Keratinocyte (primary cell): ENCODE measurements at regions not wholly inside any gene's neighbourhood (a gene's known extent, or its start where the extent isn't known, plus 50 kb on each side); places are given as distances from the start of the nearest gene placed in this dataset.

Experiments
- DNase-seq: peaks from one replicate; pipeline ENCODE4 v3.0.0-alpha.2; 2011; ENCODE audit warnings: low read depth, missing footprints, low spot score
- FAIRE-seq: peaks from 2 replicates; lab custom pipeline; 2011; peaks lifted over from hg19 to GRCh38; lab: Jason Lieb, UNC
- H2AFZ ChIP-seq: 2 replicates; pipeline ENCODE4 v1.6.0; 2012; ENCODE audit warnings: low read length, control low read depth, inconsistent platforms; ENCODE audit not compliant: control insufficient read depth
- H3K27ac ChIP-seq: 2 replicates; pipeline ENCODE4 v1.5.1; 2011; ENCODE audit warnings: low read length; ENCODE audit not compliant: control insufficient read depth, insufficient read depth
- H3K27me3 ChIP-seq: 3 replicates; pipeline ENCODE4 v1.6.0; 2011; ENCODE audit warnings: low read length; ENCODE audit not compliant: control insufficient read depth, insufficient read depth; ENCODE audit errors: extremely low read depth
- H3K36me3 ChIP-seq, 2 experiments: 2 replicates in 1 of 2; 3 replicates in 1 of 2; pipeline ENCODE4 v1.5.1; 2011; ENCODE audit warnings: low read length in 2 of 2, mild to moderate bottlenecking in 1 of 2; ENCODE audit not compliant: control insufficient read depth in 2 of 2, insufficient read depth in 2 of 2; ENCODE audit errors: extremely low read depth in 1 of 2
- H3K4me1 ChIP-seq: 3 replicates; pipeline ENCODE4 v1.5.1; 2011; ENCODE audit warnings: low read length; ENCODE audit not compliant: control insufficient read depth, insufficient read depth; ENCODE audit errors: extremely low read depth
- H3K4me2 ChIP-seq: 3 replicates; pipeline ENCODE4 v1.6.0; 2011; ENCODE audit warnings: low read depth, low read length; ENCODE audit not compliant: control insufficient read depth, insufficient read depth; ENCODE audit errors: extremely low read depth
- H3K4me3 ChIP-seq, 3 experiments: fragments of 200-600 bp in 1 of 3; sonication (generic) in 1 of 3; 2 replicates in 2 of 3; 3 replicates in 1 of 3; pipeline ENCODE4 v1.5.1; 2011 to 2016; ENCODE audit warnings: low read length in 3 of 3, mild to moderate bottlenecking in 3 of 3, control low read depth in 2 of 3, inconsistent platforms in 1 of 3, low read depth in 1 of 3, mixed read lengths in 1 of 3, mixed run types in 1 of 3, moderate library complexity in 1 of 3; ENCODE audit not compliant: control insufficient read depth in 2 of 3, insufficient read depth in 2 of 3; ENCODE audit errors: extremely low read depth in 1 of 3
- H3K79me2 ChIP-seq: 2 replicates; pipeline ENCODE4 v1.6.0; 2012; ENCODE audit warnings: low read length; ENCODE audit not compliant: control insufficient read depth, insufficient read depth
- H3K9ac ChIP-seq: 3 replicates; pipeline ENCODE4 v1.6.0; 2011; ENCODE audit warnings: low read length; ENCODE audit not compliant: control insufficient read depth, insufficient read depth; ENCODE audit errors: extremely low read depth
- H3K9me1 ChIP-seq: 3 replicates; pipeline ENCODE4 v1.6.0; 2011; ENCODE audit warnings: low read length; ENCODE audit not compliant: control insufficient read depth, insufficient read depth; ENCODE audit errors: extremely low read depth
- H3K9me3 ChIP-seq: 2 replicates; pipeline ENCODE4 v1.5.1; 2012; ENCODE audit warnings: low read depth, low read length; ENCODE audit not compliant: control insufficient read depth
- H4K20me1 ChIP-seq: 3 replicates; pipeline ENCODE4 v1.6.0; 2011; ENCODE audit warnings: low read length; ENCODE audit not compliant: control insufficient read depth, insufficient read depth; ENCODE audit errors: extremely low read depth
- EZH2 ChIP-seq: IDR thresholded peaks from one replicate; pipeline ENCODE4 v1.6.1; 2012; ENCODE audit warnings: inconsistent platforms, mild to moderate bottlenecking, low read length, moderate library complexity
- dilution Hi-C: fragments of 300-500 bp; cut with MboI; formaldehyde crosslinking; loops from one replicate; pipeline ENCODE4 v1.7.0; 2020; ENCODE audit warnings: low sequenced_read_pairs; ENCODE audit not compliant: extremely low pct_ligation_motif_present
- TF ChIP-seq, protein P1 (sequence below), 3 experiments: IDR thresholded peaks in 1 of 3; conservative IDR thresholded peaks in 1 of 3; optimal IDR thresholded peaks in 1 of 3; 2 replicates in 2 of 3; 3 replicates in 1 of 3; pipeline versions ENCODE3 to v1.5.1; 2011; ENCODE audit warnings: low read length in 3 of 3, mild to moderate bottlenecking in 3 of 3, moderate library complexity in 2 of 3, control low read depth in 1 of 3, inconsistent platforms in 1 of 3; ENCODE audit not compliant: insufficient read depth in 2 of 3; ENCODE audit errors: extremely low read depth in 1 of 3

DNA sequence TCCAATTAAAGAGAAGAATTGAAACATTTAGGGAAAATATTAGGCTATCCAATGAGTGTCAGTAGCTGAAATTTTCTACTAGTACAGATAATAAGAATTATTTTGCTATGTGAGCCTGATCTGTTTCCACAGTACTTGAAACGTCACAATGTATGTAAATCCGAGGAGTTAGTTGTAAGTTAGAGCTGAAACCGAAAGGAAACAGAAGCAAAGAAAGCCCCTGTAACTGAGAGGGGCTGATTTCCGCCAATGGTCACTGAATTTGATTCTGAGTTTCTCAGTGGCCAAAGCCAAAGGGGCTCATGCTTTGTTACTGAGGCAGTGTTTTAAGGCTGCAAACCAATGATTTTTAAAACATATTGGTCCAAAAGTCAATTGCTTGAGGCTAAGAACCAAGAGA, 168.3 kb upstream of the DUSP10 start:
- Histone ChIP-seq H3K27ac (no peak overlapping the region), H2AFZ (no peak overlapping the region), H4K20me1 (no peaks in the 10 kb centered on the region), H3K4me2 (no peak overlapping the region), H3K36me3 (no peaks in the 10 kb centered on the region), H3K4me1 (no peaks in the 10 kb centered on the region), H3K9ac (no peak overlapping the region), H3K79me2 (no peaks in the 10 kb centered on the region), H3K9me3 (no peaks in the 10 kb centered on the region), H3K27me3 (no peaks in the 10 kb centered on the region), H3K9me1 (no peaks in the 10 kb centered on the region), H3K4me3 (no peak overlapping the region)
- DNase-seq (no peak), FAIRE-seq (no peak)
- dilution Hi-C loops = no loop called here
- TF ChIP-seq, protein P1, sequence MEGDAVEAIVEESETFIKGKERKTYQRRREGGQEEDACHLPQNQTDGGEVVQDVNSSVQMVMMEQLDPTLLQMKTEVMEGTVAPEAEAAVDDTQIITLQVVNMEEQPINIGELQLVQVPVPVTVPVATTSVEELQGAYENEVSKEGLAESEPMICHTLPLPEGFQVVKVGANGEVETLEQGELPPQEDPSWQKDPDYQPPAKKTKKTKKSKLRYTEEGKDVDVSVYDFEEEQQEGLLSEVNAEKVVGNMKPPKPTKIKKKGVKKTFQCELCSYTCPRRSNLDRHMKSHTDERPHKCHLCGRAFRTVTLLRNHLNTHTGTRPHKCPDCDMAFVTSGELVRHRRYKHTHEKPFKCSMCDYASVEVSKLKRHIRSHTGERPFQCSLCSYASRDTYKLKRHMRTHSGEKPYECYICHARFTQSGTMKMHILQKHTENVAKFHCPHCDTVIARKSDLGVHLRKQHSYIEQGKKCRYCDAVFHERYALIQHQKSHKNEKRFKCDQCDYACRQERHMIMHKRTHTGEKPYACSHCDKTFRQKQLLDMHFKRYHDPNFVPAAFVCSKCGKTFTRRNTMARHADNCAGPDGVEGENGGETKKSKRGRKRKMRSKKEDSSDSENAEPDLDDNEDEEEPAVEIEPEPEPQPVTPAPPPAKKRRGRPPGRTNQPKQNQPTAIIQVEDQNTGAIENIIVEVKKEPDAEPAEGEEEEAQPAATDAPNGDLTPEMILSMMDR (optimal IDR thresholded peaks at IDR 0.05 in 1 of 3, IDR thresholded peaks at IDR 0.05 in 1 of 3, conservative IDR thresholded peaks at IDR 0.05 in 1 of 3; ENCODE audit: extremely low read depth in 1 of 3, insufficient read depth in 2 of 3, low read length in 3 of 3) = no peak
- no peak for TF ChIP-seq EZH2

DNA sequence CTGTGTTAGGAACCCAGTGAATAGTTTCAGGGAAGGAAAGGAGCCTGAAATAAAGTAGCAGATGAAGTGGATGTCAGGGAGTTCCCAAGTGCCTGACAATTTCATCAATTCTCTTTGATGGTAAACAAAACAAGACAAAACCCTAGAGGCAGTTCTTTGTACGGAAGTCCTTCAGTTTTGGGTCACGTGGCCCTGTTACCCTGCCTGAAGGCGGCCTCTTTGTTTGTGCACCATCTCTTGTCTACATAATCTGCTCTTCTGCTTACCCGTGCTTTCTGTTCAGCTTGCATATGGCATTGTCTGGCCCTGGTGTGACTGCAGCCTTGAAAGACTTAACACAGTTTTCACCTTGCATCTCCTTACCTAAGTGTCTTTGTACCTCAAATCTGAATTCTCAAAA, 166.7 kb upstream of the DUSP10 start:
- Histone ChIP-seq H3K27me3 (no peaks in the 10 kb centered on the region), H3K36me3 (no peaks in the 10 kb centered on the region), H3K4me1 (no peaks in the 10 kb centered on the region), H3K9me3 (no peaks in the 10 kb centered on the region), H3K9ac (no peak overlapping the region), H3K27ac (no peak overlapping the region), H3K9me1 (no peaks in the 10 kb centered on the region), H3K79me2 (no peaks in the 10 kb centered on the region), H4K20me1 (no peaks in the 10 kb centered on the region), H2AFZ (no peak overlapping the region), H3K4me3 (no peak overlapping the region), H3K4me2 (no peak overlapping the region)
- DNase-seq (no peak), FAIRE-seq (no peak)
- dilution Hi-C loops = no loop called here
- no peak for TF ChIP-seq EZH2
- TF ChIP-seq, protein P1 (optimal IDR thresholded peaks at IDR 0.05 in 1 of 3, IDR thresholded peaks at IDR 0.05 in 1 of 3, conservative IDR thresholded peaks at IDR 0.05 in 1 of 3; ENCODE audit: extremely low read depth in 1 of 3, insufficient read depth in 2 of 3, low read length in 3 of 3) = no peak
